ENCODE measurements at regions not wholly inside any gene's neighbourhood (a gene's known extent, or its start where the extent isn't known, plus 50 kb on each side); places are given as distances from the start of the nearest gene placed in this dataset.

DNA sequence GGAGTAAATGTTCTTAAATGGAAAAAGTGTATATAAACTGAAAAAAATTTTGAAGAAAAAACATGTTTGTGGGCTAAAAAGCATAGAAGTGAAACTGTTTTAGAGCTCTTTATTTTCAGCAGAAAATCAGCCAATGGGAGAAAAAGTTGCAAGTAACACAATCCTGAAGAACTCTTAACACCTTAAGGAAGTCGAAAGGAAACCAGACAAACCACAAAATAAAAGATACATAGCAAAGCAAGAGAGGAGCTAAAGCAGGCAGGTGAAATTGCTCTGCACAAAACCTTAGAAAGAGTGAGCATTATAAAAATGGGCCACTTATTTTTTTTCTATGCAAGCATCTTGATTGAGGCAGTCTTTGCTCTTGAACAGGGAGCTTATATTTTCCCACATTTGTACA, 300.5 kb downstream of the RAP2B start:
- no peak for DNase-seq (ENCODE audit: low spot score)
- Histone ChIP-seq H3K79me1 (ENCODE audit: low read depth, low read length) (no peaks in the 10 kb centered on the region), H3K4me2 (ENCODE audit: insufficient read depth, low read length, poor library complexity, severe bottlenecking) (no peak overlapping the region), H3K27ac (replicated peaks; ENCODE audit: low read length) (no peak overlapping the region), H3K27me3 (ENCODE audit: control insufficient read depth in 3 of 3, insufficient read depth in 3 of 3, low read depth in 1 of 3, low read length in 3 of 3) (no peaks in the 10 kb centered on the region), H3K9ac (ENCODE audit: low read depth, low read length, poor library complexity) (no peak overlapping the region), H3K18ac (ENCODE audit: low read length) (no peak overlapping the region), H3K36me3 (replicated peaks in 1 of 2; ENCODE audit: control insufficient read depth in 2 of 2, insufficient read depth in 2 of 2, low read length in 2 of 2) (no peaks in the 10 kb centered on the region), H2BK12ac (ENCODE audit: low read length) (no peak overlapping the region), H3K4ac (ENCODE audit: low read length) (no peak overlapping the region), H3K14ac (ENCODE audit: low read length) (no peak overlapping the region), H2BK120ac (ENCODE audit: low read depth, low read length) (no peak overlapping the region), H2BK5ac (ENCODE audit: low read length) (no peak overlapping the region), H3K9me3 (replicated peaks in 1 of 2; ENCODE audit: control insufficient read depth in 2 of 2, insufficient read depth in 1 of 2, low read depth in 1 of 2, low read length in 2 of 2) (no peaks in the 10 kb centered on the region), H3K4me1 (ENCODE audit: control insufficient read depth in 2 of 2, insufficient read depth in 1 of 2, low read depth in 1 of 2, low read length in 2 of 2) (no peaks in the 10 kb centered on the region), H3K4me3 (ENCODE audit: low read length in 2 of 2) (no peak overlapping the region), H2AK5ac (ENCODE audit: low read depth, low read length) (no peak overlapping the region), H4K8ac (ENCODE audit: low read depth, low read length) (no peak overlapping the region), H3K23ac (ENCODE audit: low read depth, low read length, poor library complexity) (no peak overlapping the region), H4K91ac (ENCODE audit: low read depth, low read length, poor library complexity) (no peak overlapping the region), H2BK15ac (ENCODE audit: low read length) (no peak overlapping the region), H2AFZ (ENCODE audit: low read length) (no peak overlapping the region)
- WGBS, 2 donors (ENCODE audit: extremely low coverage in 2 of 2, insufficient read length in 2 of 2, insufficient replicate concordance in 1 of 2) = no CpG with 5 or more reads among the region's 1 CpG

DNA sequence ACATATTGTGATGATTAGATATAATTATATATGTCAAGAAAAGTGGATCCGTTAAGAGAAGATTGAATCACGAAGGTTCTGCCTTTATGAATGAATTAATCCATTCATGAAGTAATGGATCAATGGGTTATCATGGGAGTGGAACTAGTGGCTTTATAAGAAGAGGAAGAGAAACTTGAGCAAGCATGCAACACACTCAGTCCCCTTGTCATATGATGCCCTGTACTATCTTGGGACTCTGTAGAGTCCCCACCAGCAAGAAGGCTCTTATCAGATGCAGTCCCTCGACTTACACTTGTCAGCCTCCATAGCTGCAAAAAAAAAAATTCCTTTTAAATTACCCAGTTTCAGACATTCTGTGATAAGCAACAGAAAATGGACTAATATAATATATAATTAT, 301.9 kb downstream of the RAP2B start:
- Histone ChIP-seq H3K36me3 (replicated peaks in 1 of 2; ENCODE audit: control insufficient read depth in 2 of 2, insufficient read depth in 2 of 2, low read length in 2 of 2) (no peaks in the 10 kb centered on the region), H3K9me3 (replicated peaks in 1 of 2; ENCODE audit: control insufficient read depth in 2 of 2, insufficient read depth in 1 of 2, low read depth in 1 of 2, low read length in 2 of 2) (no peaks in the 10 kb centered on the region), H2BK120ac (ENCODE audit: low read depth, low read length) (no peak overlapping the region), H3K4ac (ENCODE audit: low read length) (no peak overlapping the region), H4K8ac (ENCODE audit: low read depth, low read length) (no peak overlapping the region), H2BK12ac (ENCODE audit: low read length) (no peak overlapping the region), H3K27ac (replicated peaks; ENCODE audit: low read length) (no peak overlapping the region), H2BK15ac (ENCODE audit: low read length) (no peak overlapping the region), H3K14ac (ENCODE audit: low read length) (no peak overlapping the region), H3K79me1 (ENCODE audit: low read depth, low read length) (no peaks in the 10 kb centered on the region), H3K4me3 (ENCODE audit: low read length in 2 of 2) (no peak overlapping the region), H2AFZ (ENCODE audit: low read length) (no peak overlapping the region), H3K9ac (ENCODE audit: low read depth, low read length, poor library complexity) (no peak overlapping the region), H4K91ac (ENCODE audit: low read depth, low read length, poor library complexity) (no peak overlapping the region), H3K18ac (ENCODE audit: low read length) (no peak overlapping the region), H2BK5ac (ENCODE audit: low read length) (no peak overlapping the region), H3K4me2 (ENCODE audit: insufficient read depth, low read length, poor library complexity, severe bottlenecking) (no peak overlapping the region), H2AK5ac (ENCODE audit: low read depth, low read length) (no peak overlapping the region), H3K27me3 (ENCODE audit: control insufficient read depth in 3 of 3, insufficient read depth in 3 of 3, low read depth in 1 of 3, low read length in 3 of 3) (no peaks in the 10 kb centered on the region), H3K4me1 (ENCODE audit: control insufficient read depth in 2 of 2, insufficient read depth in 1 of 2, low read depth in 1 of 2, low read length in 2 of 2) (no peaks in the 10 kb centered on the region), H3K23ac (ENCODE audit: low read depth, low read length, poor library complexity) (no peak overlapping the region)
- no CpG with 5 or more reads among the region's 3 CpGs for WGBS, 2 donors (ENCODE audit: extremely low coverage in 2 of 2, insufficient read length in 2 of 2, insufficient replicate concordance in 1 of 2)
- DNase-seq (ENCODE audit: low spot score) = no peak

- no peak for DNase-seq (ENCODE audit: low spot score)
- H4K8ac ChIP-seq (ENCODE audit: low read depth, low read length) = no peak overlapping the region
- WGBS, 2 donors (ENCODE audit: extremely low coverage in 2 of 2, insufficient read length in 2 of 2, insufficient replicate concordance in 1 of 2) = no CpG with 5 or more reads among the region's 1 CpG
- H3K4me2 ChIP-seq (ENCODE audit: insufficient read depth, low read length, poor library complexity, severe bottlenecking) = no peak overlapping the region
- no peaks in the 10 kb centered on the region for H3K9me3 ChIP-seq (replicated peaks in 1 of 2; ENCODE audit: control insufficient read depth in 2 of 2, insufficient read depth in 1 of 2, low read depth in 1 of 2, low read length in 2 of 2)
- H3K79me1 ChIP-seq (ENCODE audit: low read depth, low read length) = no peaks in the 10 kb centered on the region
- H2BK120ac ChIP-seq (ENCODE audit: low read depth, low read length) = no peak overlapping the region
- no peak overlapping the region for H3K18ac ChIP-seq (ENCODE audit: low read length)
- no peak overlapping the region for H3K4me3 ChIP-seq (ENCODE audit: low read length in 2 of 2)
- H2BK15ac ChIP-seq (ENCODE audit: low read length) = no peak overlapping the region
- no peak overlapping the region for H2BK5ac ChIP-seq (ENCODE audit: low read length)
- no peak overlapping the region for H3K27ac ChIP-seq (replicated peaks; ENCODE audit: low read length)
- no peak overlapping the region for H3K23ac ChIP-seq (ENCODE audit: low read depth, low read length, poor library complexity)
- H3K27me3 ChIP-seq (ENCODE audit: control insufficient read depth in 3 of 3, insufficient read depth in 3 of 3, low read depth in 1 of 3, low read length in 3 of 3) = no peaks in the 10 kb centered on the region
- H2AK5ac ChIP-seq (ENCODE audit: low read depth, low read length) = no peak overlapping the region
- no peak overlapping the region for H2BK12ac ChIP-seq (ENCODE audit: low read length)
- no peak overlapping the region for H3K9ac ChIP-seq (ENCODE audit: low read depth, low read length, poor library complexity)
- H3K4me1 ChIP-seq (ENCODE audit: control insufficient read depth in 2 of 2, insufficient read depth in 1 of 2, low read depth in 1 of 2, low read length in 2 of 2) = no peaks in the 10 kb centered on the region
- H3K14ac ChIP-seq (ENCODE audit: low read length) = no peak overlapping the region
- H2AFZ ChIP-seq (ENCODE audit: low read length) = no peak overlapping the region
- H3K4ac ChIP-seq (ENCODE audit: low read length) = no peak overlapping the region
- no peaks in the 10 kb centered on the region for H3K36me3 ChIP-seq (replicated peaks in 1 of 2; ENCODE audit: control insufficient read depth in 2 of 2, insufficient read depth in 2 of 2, low read length in 2 of 2)
- no peak overlapping the region for H4K91ac ChIP-seq (ENCODE audit: low read depth, low read length, poor library complexity)
Measured at GRCh38 chr3:153469162-153469561, 307.1 kb downstream of the RAP2B start.

- H2BK12ac ChIP-seq (ENCODE audit: low read length) = no peak overlapping the region
- no peak overlapping the region for H2AK5ac ChIP-seq (ENCODE audit: low read depth, low read length)
- H3K36me3 ChIP-seq (replicated peaks in 1 of 2; ENCODE audit: control insufficient read depth in 2 of 2, insufficient read depth in 2 of 2, low read length in 2 of 2) = no peaks in the 10 kb centered on the region
- no peaks in the 10 kb centered on the region for H3K9me3 ChIP-seq (replicated peaks in 1 of 2; ENCODE audit: control insufficient read depth in 2 of 2, insufficient read depth in 1 of 2, low read depth in 1 of 2, low read length in 2 of 2)
- H3K27ac ChIP-seq (replicated peaks; ENCODE audit: low read length) = no peak overlapping the region
- H3K27me3 ChIP-seq (ENCODE audit: control insufficient read depth in 3 of 3, insufficient read depth in 3 of 3, low read depth in 1 of 3, low read length in 3 of 3) = no peaks in the 10 kb centered on the region
- no peak overlapping the region for H2BK15ac ChIP-seq (ENCODE audit: low read length)
- no peaks in the 10 kb centered on the region for H3K4me1 ChIP-seq (ENCODE audit: control insufficient read depth in 2 of 2, insufficient read depth in 1 of 2, low read depth in 1 of 2, low read length in 2 of 2)
- H4K91ac ChIP-seq (ENCODE audit: low read depth, low read length, poor library complexity) = no peak overlapping the region
- H2AFZ ChIP-seq (ENCODE audit: low read length) = no peak overlapping the region
- no peaks in the 10 kb centered on the region for H3K79me1 ChIP-seq (ENCODE audit: low read depth, low read length)
- H3K14ac ChIP-seq (ENCODE audit: low read length) = no peak overlapping the region
- no CpG with 5 or more reads among the region's 3 CpGs for WGBS, 2 donors (ENCODE audit: extremely low coverage in 2 of 2, insufficient read length in 2 of 2, insufficient replicate concordance in 1 of 2)
- no peak overlapping the region for H3K4ac ChIP-seq (ENCODE audit: low read length)
- H4K8ac ChIP-seq (ENCODE audit: low read depth, low read length) = no peak overlapping the region
- H3K23ac ChIP-seq (ENCODE audit: low read depth, low read length, poor library complexity) = no peak overlapping the region
- no peak overlapping the region for H3K18ac ChIP-seq (ENCODE audit: low read length)
- H2BK120ac ChIP-seq (ENCODE audit: low read depth, low read length) = no peak overlapping the region
- no peak for DNase-seq (ENCODE audit: low spot score)
- H3K9ac ChIP-seq (ENCODE audit: low read depth, low read length, poor library complexity) = no peak overlapping the region
- no peak overlapping the region for H3K4me2 ChIP-seq (ENCODE audit: insufficient read depth, low read length, poor library complexity, severe bottlenecking)
- H2BK5ac ChIP-seq (ENCODE audit: low read length) = no peak overlapping the region
- H3K4me3 ChIP-seq (ENCODE audit: low read length in 2 of 2) = no peak overlapping the region
Measured at GRCh38 chr3:153484842-153485241, 322.8 kb downstream of the RAP2B start.
